Ovary (tissue), 3 donors: ENCODE measurements at regions not wholly inside any gene's neighbourhood (a gene's known extent, or its start where the extent isn't known, plus 50 kb on each side); places are given as distances from the start of the nearest gene placed in this dataset.
"Not testable (repeated sequence)": the region's sequence is repeated elsewhere in the genome, so short reads cannot be mapped to it uniquely, and the experiment has no call there.

ENCODE experiments used
- POLR2A ChIP-seq: fragments of 450-650 bp; IDR thresholded peaks from one replicate; pipeline ENCODE4 v1.6.1; 2017; ENCODE audit warnings: antibody characterized with exemption, mild to moderate bottlenecking, moderate library complexity
- TF ChIP-seq, protein P1 (sequence below), 3 donors: fragments of 450-650 bp in 2 of 3; fragments of 200-600 bp in 1 of 3; IDR thresholded peaks; one replicate each; pipeline versions ENCODE4 v1.5.1 to v1.8.0; 2016 to 2022; ENCODE audit warnings: antibody characterized with exemption in 3 of 3, mild to moderate bottlenecking in 1 of 3
- donor health status: DM: no; HTN: no; CAD: no.

DNA sequence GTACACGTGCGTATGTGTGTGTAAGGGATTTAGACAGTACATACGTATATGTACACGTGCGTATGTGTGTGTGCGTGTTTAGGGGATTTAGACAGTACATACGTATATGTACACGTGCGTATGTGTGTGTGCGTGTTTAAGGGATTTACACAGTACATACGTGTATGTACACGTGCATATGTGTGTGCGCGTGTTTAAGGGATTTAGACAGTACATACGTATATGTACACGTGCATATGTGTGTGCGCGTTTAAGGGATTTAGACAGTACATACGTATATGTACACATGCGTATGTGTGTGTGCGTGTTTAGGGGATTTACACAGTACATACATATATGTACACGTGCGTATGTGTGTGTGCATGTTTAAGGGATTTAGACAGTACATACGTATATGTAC lies 100.9 kb upstream of the ALKAL2 start:
- TF ChIP-seq, protein P1, sequence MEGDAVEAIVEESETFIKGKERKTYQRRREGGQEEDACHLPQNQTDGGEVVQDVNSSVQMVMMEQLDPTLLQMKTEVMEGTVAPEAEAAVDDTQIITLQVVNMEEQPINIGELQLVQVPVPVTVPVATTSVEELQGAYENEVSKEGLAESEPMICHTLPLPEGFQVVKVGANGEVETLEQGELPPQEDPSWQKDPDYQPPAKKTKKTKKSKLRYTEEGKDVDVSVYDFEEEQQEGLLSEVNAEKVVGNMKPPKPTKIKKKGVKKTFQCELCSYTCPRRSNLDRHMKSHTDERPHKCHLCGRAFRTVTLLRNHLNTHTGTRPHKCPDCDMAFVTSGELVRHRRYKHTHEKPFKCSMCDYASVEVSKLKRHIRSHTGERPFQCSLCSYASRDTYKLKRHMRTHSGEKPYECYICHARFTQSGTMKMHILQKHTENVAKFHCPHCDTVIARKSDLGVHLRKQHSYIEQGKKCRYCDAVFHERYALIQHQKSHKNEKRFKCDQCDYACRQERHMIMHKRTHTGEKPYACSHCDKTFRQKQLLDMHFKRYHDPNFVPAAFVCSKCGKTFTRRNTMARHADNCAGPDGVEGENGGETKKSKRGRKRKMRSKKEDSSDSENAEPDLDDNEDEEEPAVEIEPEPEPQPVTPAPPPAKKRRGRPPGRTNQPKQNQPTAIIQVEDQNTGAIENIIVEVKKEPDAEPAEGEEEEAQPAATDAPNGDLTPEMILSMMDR (IDR thresholded peaks at IDR 0.05) = not testable (repeated sequence)
- not testable (repeated sequence) for TF ChIP-seq POLR2A
